OCI-LY3 (cell line): ENCODE measurements at regions not wholly inside any gene's neighbourhood (a gene's known extent, or its start where the extent isn't known, plus 50 kb on each side); places are given as distances from the start of the nearest gene placed in this dataset.

Experiments
- H2AFZ ChIP-seq: fragments of 200-600, 300-600 bp; shearing (Covaris generic); 2 replicates; pipeline ENCODE4 v1.6.0; 2014; ENCODE audit warnings: antibody characterized with exemption, low read depth, low read length
- H3K27ac ChIP-seq: fragments of 200-600, 300-600 bp; sonication (generic); 2 replicates; pipeline ENCODE4 v1.5.1; 2014; ENCODE audit warnings: mild to moderate bottlenecking, low read length, moderate library complexity, mixed read lengths
- H3K27me3 ChIP-seq: fragments of 200-600, 300-600 bp; sonication (generic); 2 replicates; pipeline ENCODE4 v1.6.1; 2014; ENCODE audit warnings: low read depth, low read length, mixed read lengths
- H3K36me3 ChIP-seq: fragments of 200-600, 300-600 bp; sonication (generic); replicated peaks from 2 replicates; pipeline ENCODE3; 2014; ENCODE audit warnings: low read depth, low read length, mixed read lengths
- H3K4me1 ChIP-seq: fragments of 300-600, 200-600 bp; sonication (generic); 2 replicates; pipeline ENCODE4 v1.6.1; 2014; ENCODE audit warnings: low read length, mixed read lengths
- H3K4me2 ChIP-seq: fragments of 200-600, 300-600 bp; sonication (generic); 2 replicates; pipeline ENCODE4 v1.6.1; 2014; ENCODE audit warnings: low read length, mixed read lengths
- H3K4me3 ChIP-seq: fragments of 300-600, 200-600 bp; sonication (generic); 2 replicates; pipeline ENCODE4 v1.5.1; 2014; ENCODE audit warnings: antibody characterized with exemption, mild to moderate bottlenecking, low read length, moderate library complexity
- H3K79me2 ChIP-seq: fragments of 300-600, 200-600 bp; shearing (Covaris generic); 2 replicates; pipeline ENCODE4 v1.6.1; 2014; ENCODE audit warnings: mild to moderate bottlenecking, low read length, mixed read lengths
- H3K9ac ChIP-seq: fragments of 300-600, 200-600 bp; shearing (Covaris generic); 2 replicates; pipeline ENCODE4 v1.6.0; 2014; ENCODE audit warnings: mild to moderate bottlenecking, low read length, moderate library complexity
- H3K9me3 ChIP-seq: fragments of 200-600, 300-600 bp; shearing (Covaris generic); 2 replicates; pipeline ENCODE4 v1.6.1; 2014; ENCODE audit warnings: low read length, mixed read lengths; ENCODE audit not compliant: insufficient read depth
- H4K20me1 ChIP-seq: fragments of 200-600, 300-600 bp; sonication (generic); 2 replicates; pipeline ENCODE4 v1.6.1; 2016; ENCODE audit warnings: low read length, mixed read lengths; ENCODE audit not compliant: insufficient read depth
- CTCF ChIP-seq: fragments of 200-600, 300-600 bp; sonication (generic); IDR thresholded peaks from 2 replicates; pipeline ENCODE4 v1.5.1; 2014; ENCODE audit warnings: antibody characterized with exemption, low read length, low read depth
- EZH2phosphoT487 ChIP-seq: fragments of 200-600 bp; shearing (Covaris generic); IDR thresholded peaks from 2 replicates; pipeline ENCODE4 v1.6.1; 2018; ENCODE audit warnings: antibody characterized with exemption, mixed run types, low read depth

DNA sequence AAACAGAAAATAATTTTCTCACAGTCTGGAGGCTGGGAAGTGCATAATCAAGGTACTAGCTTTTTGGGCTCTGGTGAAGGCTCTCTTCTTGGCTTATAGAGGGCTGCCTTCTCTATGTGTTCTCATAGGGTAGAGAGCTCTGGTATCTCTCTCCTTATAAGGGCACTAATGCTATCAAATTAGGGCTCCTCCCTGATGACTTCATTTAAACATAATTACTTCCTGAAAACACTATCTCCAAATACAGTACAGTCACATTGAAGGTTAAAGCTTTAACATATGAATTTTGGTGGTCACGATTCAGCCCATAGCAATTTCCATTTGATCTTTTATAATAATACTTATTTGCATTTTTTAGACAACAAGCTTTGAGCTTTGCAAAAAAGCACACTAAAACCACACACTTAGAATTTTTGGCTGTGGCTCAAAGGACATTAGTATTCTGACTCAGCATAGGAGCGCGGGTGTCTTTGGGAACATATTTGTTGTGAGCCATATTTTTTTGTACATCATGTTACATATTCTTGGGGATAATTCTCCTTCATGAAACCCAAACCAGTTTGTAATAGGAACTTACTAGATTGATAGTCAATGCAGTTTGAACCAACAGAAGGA is 808.1 kb upstream of the FBXO33 start:
- Histone ChIP-seq H3K27ac (no peak overlapping the region), H3K36me3 (no peaks in the 10 kb centered on the region), H2AFZ (no peak overlapping the region), H3K9ac (no peak overlapping the region), H4K20me1 (no peaks in the 10 kb centered on the region), H3K4me3 (no peak overlapping the region), H3K27me3 (no peaks in the 10 kb centered on the region), H3K4me2 (no peak overlapping the region), H3K9me3 (no peaks in the 10 kb centered on the region), H3K4me1 (no peaks in the 10 kb centered on the region), H3K79me2 (no peaks in the 10 kb centered on the region)
- TF ChIP-seq CTCF = no peak
- no peak for TF ChIP-seq EZH2phosphoT487

GRCh38 chr14:40232302-40232701 is 800.1 kb upstream of the FBXO33 start:
- H3K4me2 ChIP-seq = no peak overlapping the region
- H2AFZ ChIP-seq = no peak overlapping the region
- no peaks in the 10 kb centered on the region for H3K79me2 ChIP-seq
- H3K9ac ChIP-seq = no peak overlapping the region
- H3K27me3 ChIP-seq = no peaks in the 10 kb centered on the region
- H4K20me1 ChIP-seq = no peaks in the 10 kb centered on the region
- no peak overlapping the region for H3K27ac ChIP-seq
- H3K9me3 ChIP-seq = no peaks in the 10 kb centered on the region
- no peaks in the 10 kb centered on the region for H3K4me1 ChIP-seq
- H3K36me3 ChIP-seq = no peaks in the 10 kb centered on the region
- H3K4me3 ChIP-seq = no peak overlapping the region
- TF ChIP-seq EZH2phosphoT487 = no peak
- no peak for TF ChIP-seq CTCF

GRCh38 chr14:40229676-40230075 is 797.4 kb upstream of the FBXO33 start:
- no peak overlapping the region for H3K27ac ChIP-seq
- H3K4me3 ChIP-seq = no peak overlapping the region
- no peaks in the 10 kb centered on the region for H3K4me1 ChIP-seq
- no peaks in the 10 kb centered on the region for H3K79me2 ChIP-seq
- H3K9ac ChIP-seq = no peak overlapping the region
- no peaks in the 10 kb centered on the region for H4K20me1 ChIP-seq
- no peak for TF ChIP-seq EZH2phosphoT487
- TF ChIP-seq CTCF = no peak
- H2AFZ ChIP-seq = no peak overlapping the region
- no peaks in the 10 kb centered on the region for H3K36me3 ChIP-seq
- no peaks in the 10 kb centered on the region for H3K9me3 ChIP-seq
- no peak overlapping the region for H3K4me2 ChIP-seq
- no peaks in the 10 kb centered on the region for H3K27me3 ChIP-seq

- no peak overlapping the region for H2AFZ ChIP-seq
- no peaks in the 10 kb centered on the region for H3K79me2 ChIP-seq
- peaks cover 10% of the 10 kb centered on the region; the same call in 1 of the 2 replicates for H3K4me1 ChIP-seq
- no peak overlapping the region for H3K27ac ChIP-seq
- no peak overlapping the region for H3K9ac ChIP-seq
- no peaks in the 10 kb centered on the region for H4K20me1 ChIP-seq
- peaks cover 4% of the 10 kb centered on the region for H3K9me3 ChIP-seq
- TF ChIP-seq EZH2phosphoT487 (no peak), CTCF (no peak)
- H3K36me3 ChIP-seq = peaks cover 2% of the 10 kb centered on the region
- no peak overlapping the region for H3K4me2 ChIP-seq
- H3K4me3 ChIP-seq = no peak overlapping the region
- H3K27me3 ChIP-seq = no peaks in the 10 kb centered on the region
These were observed 790.8 kb upstream of the FBXO33 start for GRCh38 chr14:40222996-40223395.
